OCI-LY1 (cell line): ENCODE measurements at regions not wholly inside any gene's neighbourhood (a gene's known extent, or its start where the extent isn't known, plus 50 kb on each side); places are given as distances from the start of the nearest gene placed in this dataset.

Source experiments
- H2AFZ ChIP-seq: fragments of 200-600 bp; sonication (generic), shearing (Covaris generic); 2 replicates; pipeline ENCODE4 v1.6.0; 2014; ENCODE audit warnings: antibody characterized with exemption, mild to moderate bottlenecking, low read length
- H3F3A ChIP-seq: fragments of 200-600 bp; sonication (generic), shearing (Covaris generic); 2 replicates; pipeline ENCODE4 v1.6.0; 2014; ENCODE audit warnings: mild to moderate bottlenecking, antibody characterized with exemption, low read length, moderate library complexity; ENCODE audit not compliant: insufficient read depth
- H3K27ac ChIP-seq: fragments of 200-600 bp; sonication (generic); 2 replicates; pipeline ENCODE4 v1.5.1; 2014; ENCODE audit warnings: low read length, mixed run types, mild to moderate bottlenecking, low read depth; ENCODE audit not compliant: poor library complexity, severe bottlenecking
- H3K27me3 ChIP-seq: fragments of 200-600 bp; sonication (generic); 2 replicates; pipeline ENCODE4 v1.6.0; 2014; ENCODE audit warnings: antibody characterized with exemption, mild to moderate bottlenecking, low read length, moderate library complexity; ENCODE audit not compliant: insufficient read depth
- H3K36me3 ChIP-seq: fragments of 200-600 bp; sonication (generic); 2 replicates; pipeline ENCODE4 v1.6.1; 2014; ENCODE audit warnings: mild to moderate bottlenecking, antibody characterized with exemption, low read length, moderate library complexity, mixed read lengths; ENCODE audit not compliant: insufficient read depth
- H3K4me1 ChIP-seq: fragments of 200-600 bp; sonication (generic); 2 replicates; pipeline ENCODE4 v1.5.1; 2014; ENCODE audit warnings: mild to moderate bottlenecking, low read length, moderate library complexity; ENCODE audit not compliant: insufficient read depth, severe bottlenecking
- H3K4me2 ChIP-seq: fragments of 200-600 bp; sonication (generic), shearing (Covaris generic); 2 replicates; pipeline ENCODE4 v1.6.1; 2014; ENCODE audit warnings: low read length
- H3K4me3 ChIP-seq: fragments of 200-600 bp; sonication (generic); 2 replicates; pipeline ENCODE4 v1.5.1; 2014; ENCODE audit warnings: low read length, low read depth, mild to moderate bottlenecking, mixed read lengths; ENCODE audit not compliant: poor library complexity, severe bottlenecking
- H3K79me2 ChIP-seq: fragments of 200-600 bp; shearing (Covaris generic); 2 replicates; pipeline ENCODE4 v1.6.1; 2016; ENCODE audit warnings: mixed run types, low read length, mixed read lengths; ENCODE audit not compliant: insufficient read depth
- H3K9ac ChIP-seq: fragments of 200-600 bp; sonication (generic), shearing (Covaris generic); 2 replicates; pipeline ENCODE4 v1.6.1; 2014; ENCODE audit warnings: mild to moderate bottlenecking, low read length, mixed read lengths
- H3K9me2 ChIP-seq: fragments of 200-600 bp; sonication (generic), shearing (Covaris generic); 2 replicates; pipeline ENCODE4 v1.6.1; 2014; ENCODE audit warnings: low read depth, mild to moderate bottlenecking, low read length, mixed read lengths
- H3K9me3 ChIP-seq: fragments of 200-600 bp; shearing (Covaris generic); 2 replicates; pipeline ENCODE4 v1.6.1; 2014; ENCODE audit warnings: low read length, mixed read lengths
- H4K20me1 ChIP-seq: fragments of 200-600 bp; sonication (generic), shearing (Covaris generic); 2 replicates; pipeline ENCODE4 v1.6.0; 2016; ENCODE audit warnings: mild to moderate bottlenecking, low read length; ENCODE audit not compliant: insufficient read depth
- EZH2 ChIP-seq: fragments of 200-600 bp; sonication (generic), shearing (Covaris generic); IDR thresholded peaks from 2 replicates; pipeline ENCODE4 v1.8.0; 2017; ENCODE audit warnings: borderline replicate concordance, mixed run types, mild to moderate bottlenecking, antibody characterized with exemption, low read length, moderate library complexity, mixed read lengths
- TF ChIP-seq, protein P1 (sequence below): fragments of 200-600 bp; sonication (generic), shearing (Covaris generic); IDR thresholded peaks from 2 replicates; pipeline ENCODE4 v1.5.1; 2017; ENCODE audit warnings: mild to moderate bottlenecking, antibody characterized with exemption, low read length, moderate library complexity, mixed read lengths

GRCh38 chr22:49072996-49073645 is 754.6 kb downstream of the BRD1 start:
- no peaks in the 10 kb centered on the region for H3K9me3 ChIP-seq
- TF ChIP-seq, protein P1, sequence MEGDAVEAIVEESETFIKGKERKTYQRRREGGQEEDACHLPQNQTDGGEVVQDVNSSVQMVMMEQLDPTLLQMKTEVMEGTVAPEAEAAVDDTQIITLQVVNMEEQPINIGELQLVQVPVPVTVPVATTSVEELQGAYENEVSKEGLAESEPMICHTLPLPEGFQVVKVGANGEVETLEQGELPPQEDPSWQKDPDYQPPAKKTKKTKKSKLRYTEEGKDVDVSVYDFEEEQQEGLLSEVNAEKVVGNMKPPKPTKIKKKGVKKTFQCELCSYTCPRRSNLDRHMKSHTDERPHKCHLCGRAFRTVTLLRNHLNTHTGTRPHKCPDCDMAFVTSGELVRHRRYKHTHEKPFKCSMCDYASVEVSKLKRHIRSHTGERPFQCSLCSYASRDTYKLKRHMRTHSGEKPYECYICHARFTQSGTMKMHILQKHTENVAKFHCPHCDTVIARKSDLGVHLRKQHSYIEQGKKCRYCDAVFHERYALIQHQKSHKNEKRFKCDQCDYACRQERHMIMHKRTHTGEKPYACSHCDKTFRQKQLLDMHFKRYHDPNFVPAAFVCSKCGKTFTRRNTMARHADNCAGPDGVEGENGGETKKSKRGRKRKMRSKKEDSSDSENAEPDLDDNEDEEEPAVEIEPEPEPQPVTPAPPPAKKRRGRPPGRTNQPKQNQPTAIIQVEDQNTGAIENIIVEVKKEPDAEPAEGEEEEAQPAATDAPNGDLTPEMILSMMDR: no peak
- TF ChIP-seq EZH2: no peak
- no peaks in the 10 kb centered on the region for H4K20me1 ChIP-seq
- no peaks in the 10 kb centered on the region for H3K36me3 ChIP-seq
- H3K4me2 ChIP-seq: no peak overlapping the region
- H3K9ac ChIP-seq: no peak overlapping the region
- no peaks in the 10 kb centered on the region for H3K9me2 ChIP-seq
- no peaks in the 10 kb centered on the region for H3F3A ChIP-seq
- H3K4me3 ChIP-seq: no peak overlapping the region
- 0 out of 2 replicates have a peak, but pooled peaks cover 3% of the 10 kb centered on the region for H3K27me3 ChIP-seq
- no peaks in the 10 kb centered on the region for H3K4me1 ChIP-seq
- no peaks in the 10 kb centered on the region for H3K79me2 ChIP-seq
- no peak overlapping the region for H3K27ac ChIP-seq
- H2AFZ ChIP-seq: no peak overlapping the region

DNA sequence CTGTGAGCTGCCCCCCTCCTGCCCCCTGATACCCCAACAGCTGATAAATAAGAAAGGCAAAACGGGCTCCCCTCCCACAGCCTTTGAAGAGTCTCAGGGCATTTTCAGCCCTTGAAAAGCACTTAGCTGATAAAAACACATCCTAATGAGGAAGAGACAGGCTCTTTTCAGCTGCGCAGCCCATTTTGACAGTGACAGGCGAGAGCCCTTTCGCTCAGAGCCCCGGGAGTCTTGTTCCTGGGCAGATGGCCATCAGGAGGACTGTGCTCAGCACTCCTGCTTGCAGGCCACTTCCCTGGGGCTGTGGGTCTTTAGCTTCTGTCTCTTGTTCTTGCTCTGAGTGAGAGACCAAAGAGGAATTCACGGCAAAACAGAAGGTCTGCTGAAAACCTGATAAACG is 757.2 kb downstream of the BRD1 start:
- H3K4me2 ChIP-seq: no peak overlapping the region
- H3K9ac ChIP-seq: no peak overlapping the region
- no peaks in the 10 kb centered on the region for H3K79me2 ChIP-seq
- no peak overlapping the region for H3K27ac ChIP-seq
- no peak overlapping the region for H3K4me3 ChIP-seq
- H3K36me3 ChIP-seq: no peaks in the 10 kb centered on the region
- TF ChIP-seq, protein P1: no peak
- TF ChIP-seq EZH2: no peak
- no peaks in the 10 kb centered on the region for H3K9me3 ChIP-seq
- 0 out of 2 replicates have a peak, but pooled peaks cover 3% of the 10 kb centered on the region for H3K27me3 ChIP-seq
- H2AFZ ChIP-seq: no peak overlapping the region
- H3K9me2 ChIP-seq: no peaks in the 10 kb centered on the region
- H3F3A ChIP-seq: no peaks in the 10 kb centered on the region
- H4K20me1 ChIP-seq: no peaks in the 10 kb centered on the region
- no peaks in the 10 kb centered on the region for H3K4me1 ChIP-seq

GRCh38 chr22:49068861-49069500 is 758.7 kb downstream of the BRD1 start:
- H2AFZ ChIP-seq: no peak overlapping the region
- no peaks in the 10 kb centered on the region for H3K36me3 ChIP-seq
- H3K9me3 ChIP-seq: no peaks in the 10 kb centered on the region
- no peak overlapping the region for H3K9ac ChIP-seq
- TF ChIP-seq EZH2: no peak
- TF ChIP-seq, protein P1: no peak
- H3F3A ChIP-seq: no peaks in the 10 kb centered on the region
- H3K27ac ChIP-seq: no peak overlapping the region
- H3K79me2 ChIP-seq: no peaks in the 10 kb centered on the region
- no peaks in the 10 kb centered on the region for H3K4me1 ChIP-seq
- H3K27me3 ChIP-seq: 0 out of 2 replicates have a peak, but pooled peaks cover 3% of the 10 kb centered on the region
- H4K20me1 ChIP-seq: no peaks in the 10 kb centered on the region
- H3K4me2 ChIP-seq: no peak overlapping the region
- no peaks in the 10 kb centered on the region for H3K9me2 ChIP-seq
- H3K4me3 ChIP-seq: no peak overlapping the region
